HEK293T (cell line): ENCODE measurements at regions not wholly inside any gene's neighbourhood (a gene's known extent, or its start where the extent isn't known, plus 50 kb on each side); places are given as distances from the start of the nearest gene placed in this dataset.

Experiments used
- ARNT ChIP-seq: fragments of 450-650 bp; IDR thresholded peaks from 2 replicates; pipeline ENCODE4 v1.6.1; 2017; ENCODE audit warnings: mild to moderate bottlenecking
- BHLHE40 ChIP-seq: fragments of 450-650 bp; IDR thresholded peaks from 2 replicates; pipeline ENCODE4 v1.6.1; 2016; ENCODE audit warnings: mild to moderate bottlenecking, moderate library complexity, borderline replicate concordance
- ELF4 ChIP-seq: fragments of 450-650 bp; IDR thresholded peaks from 2 replicates; pipeline ENCODE4 v1.6.1; 2017; ENCODE audit warnings: antibody characterized with exemption
- FOXK2 ChIP-seq: fragments of 450-650 bp; IDR thresholded peaks from 2 replicates; pipeline ENCODE4 v1.6.1; 2016; ENCODE audit warnings: mild to moderate bottlenecking
- FOXM1 ChIP-seq: fragments of 450-650 bp; IDR thresholded peaks from 2 replicates; pipeline ENCODE4 v1.6.1; 2017; ENCODE audit warnings: mild to moderate bottlenecking, borderline replicate concordance
- HDGF ChIP-seq: fragments of 450-650 bp; IDR thresholded peaks from 2 replicates; pipeline ENCODE4 v1.6.1; 2017; ENCODE audit warnings: antibody characterized with exemption, borderline replicate concordance
- L3MBTL2 ChIP-seq: fragments of 450-650 bp; conservative IDR thresholded peaks from 2 replicates; pipeline ENCODE4 v1.6.1; 2016; ENCODE audit warnings: mild to moderate bottlenecking
- LEF1 ChIP-seq: fragments of 450-650 bp; IDR thresholded peaks from 2 replicates; pipeline ENCODE4 v1.6.1; 2017; ENCODE audit warnings: mild to moderate bottlenecking, borderline replicate concordance
- NFRKB ChIP-seq: fragments of 450-650 bp; IDR thresholded peaks from 2 replicates; pipeline ENCODE4 v1.6.1; 2016; ENCODE audit warnings: mild to moderate bottlenecking, moderate library complexity
- PKNOX1 ChIP-seq: fragments of 450-650 bp; IDR thresholded peaks from 2 replicates; pipeline ENCODE4 v1.6.1; 2016
- SP1 ChIP-seq: fragments of 450-650 bp; IDR thresholded peaks from 2 replicates; pipeline ENCODE4 v1.6.1; 2017
- TARDBP ChIP-seq: fragments of 450-650 bp; IDR thresholded peaks from 2 replicates; pipeline ENCODE4 v1.6.1; 2016
- ZNF384 ChIP-seq: fragments of 450-650 bp; IDR thresholded peaks from 2 replicates; pipeline ENCODE4 v1.6.1; 2016

GRCh38 chr5:167814828-167815227 is 476.6 kb upstream of the WWC1 start:
- TF ChIP-seq FOXM1 = no peak
- TF ChIP-seq L3MBTL2 = no peak
- TF ChIP-seq LEF1 = no peak
- TF ChIP-seq ELF4 = no peak
- TF ChIP-seq ZNF384 = no peak
- no peak for TF ChIP-seq SP1
- no peak for TF ChIP-seq TARDBP
- no peak for TF ChIP-seq PKNOX1
- no peak for TF ChIP-seq NFRKB
- TF ChIP-seq FOXK2 = no peak
- no peak for TF ChIP-seq BHLHE40
- TF ChIP-seq HDGF = no peak
- no peak for TF ChIP-seq ARNT
